ENCODE measurements at regions not wholly inside any gene's neighbourhood (a gene's known extent, or its start where the extent isn't known, plus 50 kb on each side); places are given as distances from the start of the nearest gene placed in this dataset.

DNA sequence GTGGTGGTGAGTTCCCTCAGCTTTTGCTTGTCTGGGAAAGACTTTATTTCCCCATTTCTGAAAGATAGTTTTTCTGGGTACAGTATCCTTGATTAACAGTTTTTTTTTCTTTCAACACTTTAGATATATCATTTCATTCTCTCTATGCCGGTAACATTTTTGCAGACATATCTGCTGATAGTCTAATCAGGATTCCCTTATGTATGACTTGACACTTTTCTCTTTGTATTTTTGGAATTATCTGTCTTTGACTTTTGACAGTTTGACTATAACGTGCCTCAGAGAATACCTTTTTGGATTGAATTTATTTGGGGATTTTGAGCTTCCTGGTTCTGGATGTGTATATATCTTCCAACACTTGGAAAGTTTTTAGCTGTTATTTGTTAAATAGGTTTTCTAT lies 234.8 kb upstream of the PRICKLE1 start:
- TF ChIP-seq POLR2A (IDR thresholded peaks at IDR 0.05; ENCODE audit: extremely low read depth, insufficient read length), result no peak
- TF ChIP-seq CTCF (IDR thresholded peaks at IDR 0.05; ENCODE audit: low read depth, low read length), result no peak
- TF ChIP-seq, protein P1, sequence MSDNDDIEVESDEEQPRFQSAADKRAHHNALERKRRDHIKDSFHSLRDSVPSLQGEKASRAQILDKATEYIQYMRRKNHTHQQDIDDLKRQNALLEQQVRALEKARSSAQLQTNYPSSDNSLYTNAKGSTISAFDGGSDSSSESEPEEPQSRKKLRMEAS (IDR thresholded peaks at IDR 0.05; ENCODE audit: low read depth, low read length), result no peak
- TF ChIP-seq MYC (IDR thresholded peaks at IDR 0.05; ENCODE audit: low read depth, low read length), result no peak
